Right ventricle myocardium inferior (tissue), 1 donor: ENCODE measurements at regions not wholly inside any gene's neighbourhood (a gene's known extent, or its start where the extent isn't known, plus 50 kb on each side); places are given as distances from the start of the nearest gene placed in this dataset.

Source experiments
- ATAC-seq: fragments of 200-7000 bp; cut with Tn5 transposase; one replicate; pipeline ENCODE4 v1.9.1; 2020; ENCODE audit warnings: mild to moderate bottlenecking, moderate library complexity
- DNase-seq: peaks from one replicate; pipeline ENCODE4 v3.0.0; 2021; ENCODE audit errors: missing footprints
- intact Hi-C: fragments of 100-400 bp; cut with DNase I; formaldehyde crosslinking; loops from one replicate; pipeline ENCODE4 v1.11.0; 2022
- donor health status: DM: no; HTN: yes; CAD: no; lungs with severe emphysema.

DNA sequence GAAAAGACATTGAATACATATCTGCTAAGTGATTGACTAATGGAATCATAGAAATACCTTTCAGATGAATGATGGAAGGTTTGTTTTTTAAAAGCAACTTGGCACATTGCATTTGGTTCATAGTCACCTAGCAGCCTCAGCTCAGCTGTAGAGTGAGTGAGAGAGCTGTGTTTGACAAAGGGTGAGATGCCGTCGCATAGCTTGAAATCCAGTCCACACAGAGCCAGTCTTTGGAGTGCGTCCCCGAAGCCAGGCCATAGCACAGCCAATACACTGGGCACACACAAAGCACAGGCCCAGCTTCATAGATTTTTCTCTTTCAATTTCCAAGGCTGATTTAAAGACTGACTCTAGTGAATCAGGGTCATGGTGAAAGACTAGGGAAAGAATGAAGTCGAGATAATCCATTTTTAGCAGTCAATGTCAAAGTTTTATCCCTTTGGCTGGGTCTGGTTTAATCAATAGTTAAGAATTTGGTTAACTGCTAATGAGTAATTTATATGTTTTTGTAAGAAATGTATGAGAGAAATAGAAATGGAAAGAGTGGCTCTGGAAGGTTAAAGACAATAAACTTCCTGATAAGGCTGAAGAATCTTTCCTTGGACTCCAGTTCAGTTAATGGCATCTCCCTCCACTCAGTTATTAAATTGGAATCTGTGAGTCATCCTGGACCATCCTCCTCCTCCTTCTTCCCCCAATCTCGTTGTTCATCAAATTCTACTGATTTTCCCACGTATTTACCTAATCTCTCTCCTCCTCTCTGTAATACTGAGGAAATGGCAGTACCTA is 101.2 kb upstream of the IRF2BP2 start:
- no peak for ATAC-seq
- intact Hi-C loops, result no loop called here

DNA sequence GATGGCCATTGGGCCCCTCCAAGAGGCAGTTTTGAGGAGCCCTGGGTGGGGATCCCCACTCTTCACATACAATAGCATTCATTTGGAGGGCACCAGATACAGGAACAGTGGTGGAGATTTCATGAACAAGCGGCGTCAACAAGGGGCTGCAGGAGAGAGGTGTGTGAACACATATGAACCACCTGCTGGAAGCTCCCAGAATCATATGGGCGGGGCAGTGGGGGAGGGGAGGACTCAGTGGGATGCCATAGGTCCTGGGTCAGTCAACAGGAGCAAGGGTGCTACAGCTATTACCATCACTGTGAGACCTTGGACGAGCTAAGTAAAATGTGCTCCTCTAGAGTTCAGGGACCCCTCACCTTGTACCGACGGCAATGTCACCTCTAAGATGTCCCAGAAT is 100.4 kb upstream of the IRF2BP2 start:
- DNase-seq (no peak), ATAC-seq (no peak)
- intact Hi-C loops, result no loop called here

More for the DNA sequence above, 101.2 kb upstream of the IRF2BP2 start:
- DNase-seq, result no peak

DNA sequence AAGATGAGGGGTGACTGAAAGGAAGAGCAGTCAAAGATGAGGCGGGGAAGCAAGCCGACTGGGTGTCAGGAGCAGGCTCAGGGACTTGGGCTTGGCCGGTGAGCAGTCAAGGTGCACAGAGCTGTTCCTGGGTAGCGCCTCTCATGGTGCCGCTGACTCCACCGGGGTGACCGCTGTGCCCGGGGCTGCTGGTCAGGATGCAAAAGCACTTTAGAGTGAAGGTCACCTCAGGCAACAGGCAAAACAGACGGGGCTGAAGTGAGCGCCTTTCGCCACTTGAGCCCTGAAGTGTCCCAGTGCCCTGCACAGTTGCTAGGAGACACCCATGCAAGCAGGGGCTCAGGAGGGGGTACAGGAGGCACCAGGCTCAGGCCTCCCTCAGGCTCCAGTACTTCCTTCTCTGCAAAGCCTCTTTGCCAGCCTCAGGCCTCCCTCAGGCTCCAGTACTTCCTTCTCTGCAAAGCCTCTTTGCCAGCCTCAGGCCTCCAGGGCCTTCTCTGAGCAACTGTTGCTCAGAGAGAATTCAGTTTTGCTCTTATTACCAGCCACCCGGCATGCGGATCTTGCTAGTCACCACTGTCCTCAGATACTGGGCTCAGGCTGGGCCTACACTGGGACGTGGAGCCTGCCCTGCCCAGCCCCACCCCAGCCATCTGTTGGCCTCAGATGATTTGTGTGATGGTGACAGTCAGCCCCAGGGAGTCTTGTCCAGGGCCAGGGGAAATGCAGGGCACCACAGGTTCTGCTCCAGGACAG is 99.7 kb upstream of the IRF2BP2 start:
- DNase-seq (peak; percentile 76), ATAC-seq (peak; percentile 89)
- intact Hi-C loops, result no loop called here

DNA sequence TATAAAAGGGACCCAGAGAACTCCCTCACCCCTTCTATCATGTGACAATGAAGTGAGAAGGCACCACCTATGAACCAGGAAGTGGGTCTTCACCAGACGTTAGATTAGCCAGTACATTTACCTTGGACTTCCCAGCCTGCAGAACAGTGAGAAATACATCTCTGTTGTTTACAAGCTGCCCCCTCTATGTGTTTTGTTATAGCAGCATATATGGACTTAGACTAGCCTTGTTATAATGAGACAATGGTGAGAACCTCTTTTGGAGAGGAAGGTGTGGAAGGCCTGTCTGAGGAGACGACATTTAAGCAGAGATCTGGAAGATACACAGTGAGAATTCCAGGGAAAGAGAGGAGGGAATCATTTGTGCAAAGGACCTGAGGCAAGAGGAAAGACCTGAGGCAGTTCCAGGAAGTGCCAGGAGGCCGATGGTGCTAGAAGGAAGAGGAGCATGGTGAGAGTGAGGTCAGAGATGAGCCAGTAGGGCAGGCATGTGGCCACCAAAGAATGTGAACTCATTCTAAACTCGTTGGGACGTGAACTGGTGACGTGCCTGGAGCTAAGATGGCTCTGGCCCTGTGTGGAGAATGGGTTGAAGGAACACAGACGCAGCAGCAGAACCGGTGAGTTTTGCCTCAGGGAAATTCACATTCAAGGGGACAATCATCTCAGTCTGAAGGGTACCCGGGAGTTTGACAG is 98.9 kb upstream of the IRF2BP2 start:
- ATAC-seq (no peak), DNase-seq (no peak)
- intact Hi-C loops, result no loop called here

DNA sequence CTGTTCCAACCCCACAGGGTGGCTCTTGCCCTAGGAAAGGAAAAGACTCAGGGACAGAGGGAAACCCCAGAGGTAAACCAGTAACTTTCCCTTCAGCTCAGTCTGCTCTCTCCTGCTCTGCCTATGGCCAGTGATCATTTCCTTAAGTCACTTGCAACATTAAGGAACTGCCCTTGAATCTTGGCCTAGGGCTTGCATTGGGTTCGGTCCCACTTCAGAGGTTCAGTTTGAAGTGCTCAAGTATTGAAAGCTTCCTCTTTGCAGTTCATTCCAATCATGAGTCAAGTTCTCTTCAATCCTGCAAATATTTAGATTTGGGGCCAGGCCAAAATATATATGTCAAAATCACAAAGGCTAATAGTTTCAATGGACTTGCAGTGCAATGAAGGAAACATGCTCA is 97.7 kb upstream of the IRF2BP2 start:
- intact Hi-C loops, result no loop called here

DNA sequence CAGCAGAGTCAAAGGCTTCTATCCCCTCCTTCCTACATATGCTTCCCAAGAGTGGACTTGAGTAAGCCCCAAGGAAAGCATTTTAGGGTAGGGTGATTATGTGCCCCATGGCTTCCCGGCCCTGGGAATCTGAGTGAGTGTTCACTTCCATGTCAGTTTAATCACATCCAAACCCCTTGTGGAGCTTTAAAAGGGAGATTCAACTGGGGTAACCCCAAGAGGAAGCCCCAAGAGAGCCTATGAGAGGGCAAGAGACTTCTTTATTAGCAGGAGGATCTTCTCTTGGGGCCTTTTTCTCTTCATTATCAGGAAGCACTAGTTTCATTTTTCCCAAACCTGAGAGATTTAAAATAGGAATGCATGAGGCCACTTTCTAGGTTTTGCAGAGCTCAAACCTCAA is 97.0 kb upstream of the IRF2BP2 start:
- ATAC-seq (no peak), DNase-seq (no peak)
- intact Hi-C loops, result no loop called here

More for the DNA sequence above, 97.7 kb upstream of the IRF2BP2 start:
- DNase-seq, result no peak
- ATAC-seq, result no peak

DNA sequence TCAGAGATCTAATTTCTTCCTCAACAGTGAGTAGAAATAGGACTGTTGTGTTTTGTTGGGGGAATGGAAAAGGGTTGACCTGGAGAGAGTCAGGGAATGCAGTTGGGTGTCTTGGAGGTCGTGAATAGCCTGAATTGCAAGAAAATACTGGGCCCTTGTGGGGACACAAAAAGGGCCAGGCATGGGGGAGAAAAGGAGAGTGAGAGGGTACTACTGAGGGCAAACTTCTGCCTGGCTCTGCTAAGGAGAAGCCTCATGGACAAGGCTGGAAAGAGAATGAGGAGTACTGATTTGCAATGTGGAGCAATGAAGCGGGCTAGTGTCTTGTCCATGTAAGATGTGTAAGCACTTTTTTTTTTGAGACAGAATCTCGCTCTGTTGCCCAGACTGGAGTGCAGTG is 96.2 kb upstream of the IRF2BP2 start:
- intact Hi-C loops, result no loop called here
- ATAC-seq (no peak), DNase-seq (no peak)

DNA sequence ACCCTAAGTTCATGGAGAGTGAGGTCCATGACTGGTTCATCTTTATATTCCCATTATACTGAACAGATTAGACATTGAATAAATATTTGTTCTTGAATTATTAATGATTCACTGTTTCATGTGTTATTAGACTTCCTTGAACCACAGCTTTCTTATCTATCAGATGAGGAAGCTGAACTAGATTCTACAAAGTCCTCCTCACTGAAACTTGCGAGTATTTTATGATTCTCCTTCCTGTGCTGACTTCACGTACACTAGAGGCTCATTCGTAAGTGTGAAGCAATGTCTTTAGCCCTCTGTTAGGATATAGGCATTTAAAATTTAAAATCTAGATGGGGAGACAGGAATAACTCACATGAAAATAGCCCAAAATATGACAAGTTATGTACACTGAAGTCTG is 95.6 kb upstream of the IRF2BP2 start:
- intact Hi-C loops, result no loop called here
- ATAC-seq, result no peak
- no peak for DNase-seq

DNA sequence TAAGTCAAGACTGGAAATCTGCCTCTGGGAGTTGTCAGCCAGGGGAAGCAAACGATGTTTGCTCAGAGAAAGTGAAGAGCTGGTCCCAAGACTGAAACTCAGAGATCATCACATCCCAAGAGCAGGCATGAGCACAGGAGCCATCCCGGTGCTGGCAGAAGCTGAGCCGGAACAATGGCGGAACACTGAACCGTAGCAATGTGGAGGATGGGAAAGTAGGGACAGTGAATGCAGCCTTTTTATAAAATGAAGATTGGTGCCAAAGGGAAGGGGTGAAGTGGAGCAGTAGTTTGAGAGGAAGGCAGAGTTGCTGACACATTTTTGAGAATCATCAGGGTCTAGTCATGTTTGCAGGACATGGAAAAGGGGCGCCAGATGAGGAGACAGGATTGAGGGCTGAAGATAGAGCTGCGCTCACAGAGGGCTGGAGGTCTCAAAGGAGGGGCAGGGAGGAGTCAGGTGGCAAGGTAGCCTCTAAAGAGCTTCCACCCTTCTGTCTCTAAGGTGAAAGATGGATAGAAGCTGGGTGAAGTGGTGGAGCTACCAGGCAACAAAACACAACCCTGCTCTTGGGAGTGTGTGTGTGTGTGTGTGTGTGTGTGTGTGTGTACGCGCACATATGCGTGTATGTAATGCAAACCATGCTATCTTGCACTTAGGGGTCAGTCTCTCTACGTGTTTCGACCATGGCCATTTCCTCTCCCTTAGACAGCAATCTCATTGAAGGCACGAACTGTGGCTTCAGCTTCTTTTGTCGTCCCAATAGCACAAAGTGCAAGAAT is 94.3 kb upstream of the IRF2BP2 start:
- intact Hi-C loops, result loop anchor here (5.0 kb wide), 1 partner anchor 92 kb away; the partner anchor contains the start of gene IRF2BP2

DNA sequence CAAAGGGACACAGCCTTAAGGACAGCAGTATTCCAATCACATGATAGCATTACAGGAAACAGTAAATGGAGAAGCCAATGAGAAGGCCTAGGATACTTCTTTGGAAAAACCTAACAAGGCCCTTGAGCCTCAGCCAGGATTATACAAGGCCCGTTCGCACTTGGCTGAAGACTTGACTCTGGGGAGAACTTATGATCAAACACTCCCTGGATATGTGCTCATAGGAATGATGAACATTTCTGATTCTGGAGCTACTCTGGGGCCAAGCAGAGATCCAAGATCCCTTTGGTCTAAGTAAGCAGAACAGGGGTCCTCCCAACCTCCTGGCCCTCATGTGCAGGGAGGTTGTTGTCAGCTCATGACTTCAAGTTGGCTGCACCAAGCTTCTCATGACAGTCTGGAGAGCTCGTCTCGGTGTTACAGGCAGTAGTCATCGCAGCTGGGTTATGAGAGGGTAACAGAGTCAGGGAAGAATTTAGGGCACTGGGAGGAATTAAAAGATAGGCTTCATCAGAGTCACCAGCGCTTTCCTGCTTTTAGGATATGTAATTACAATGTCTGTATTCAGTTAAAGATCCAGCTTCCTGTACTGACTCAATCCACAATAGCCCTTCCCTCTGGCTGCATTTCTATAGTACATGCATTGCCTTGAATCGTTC is 92.5 kb upstream of the IRF2BP2 start:
- intact Hi-C loops, result loop anchor here (5.0 kb wide), 1 partner anchor 90 kb away; the partner anchor contains the start of gene IRF2BP2

More for the DNA sequence above, 94.3 kb upstream of the IRF2BP2 start:
- DNase-seq (no peak), ATAC-seq (no peak)

DNA sequence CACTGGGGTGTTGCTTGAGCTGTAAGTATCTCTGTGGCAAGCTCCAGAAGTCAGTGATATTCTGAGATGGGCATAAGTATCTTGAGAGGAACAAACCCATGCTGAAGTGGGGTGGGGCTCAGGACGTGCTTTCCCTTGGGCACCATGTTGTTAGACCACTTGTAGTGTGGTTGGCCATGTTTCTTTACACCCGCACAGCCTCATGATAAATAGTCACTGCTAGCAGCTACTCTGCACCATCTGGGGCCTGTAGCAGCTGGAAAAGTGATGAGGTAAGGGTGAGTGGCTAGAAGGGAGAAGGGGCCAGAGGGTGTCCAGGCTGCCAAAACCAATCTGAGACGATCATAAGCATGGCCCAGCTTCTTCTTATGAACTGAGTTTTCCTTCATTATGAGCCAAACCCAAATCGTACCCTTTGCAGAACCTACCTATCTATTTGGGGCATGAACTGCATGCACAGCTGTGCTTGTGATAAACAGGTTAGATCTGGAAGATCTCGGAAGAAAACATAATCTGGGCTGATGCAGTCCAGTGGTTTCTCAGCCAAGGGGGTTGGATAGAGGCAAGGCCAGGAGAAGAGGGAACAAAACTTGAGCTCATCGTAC is 91.9 kb upstream of the IRF2BP2 start:
- intact Hi-C loops, result loop anchor here (5.0 kb wide), 1 partner anchor 90 kb away; the partner anchor contains the start of gene IRF2BP2
- DNase-seq (no peak), ATAC-seq (peak; percentile 76)

More for the DNA sequence above, 92.5 kb upstream of the IRF2BP2 start:
- peak; percentile 91 for ATAC-seq
- DNase-seq, result no peak

DNA sequence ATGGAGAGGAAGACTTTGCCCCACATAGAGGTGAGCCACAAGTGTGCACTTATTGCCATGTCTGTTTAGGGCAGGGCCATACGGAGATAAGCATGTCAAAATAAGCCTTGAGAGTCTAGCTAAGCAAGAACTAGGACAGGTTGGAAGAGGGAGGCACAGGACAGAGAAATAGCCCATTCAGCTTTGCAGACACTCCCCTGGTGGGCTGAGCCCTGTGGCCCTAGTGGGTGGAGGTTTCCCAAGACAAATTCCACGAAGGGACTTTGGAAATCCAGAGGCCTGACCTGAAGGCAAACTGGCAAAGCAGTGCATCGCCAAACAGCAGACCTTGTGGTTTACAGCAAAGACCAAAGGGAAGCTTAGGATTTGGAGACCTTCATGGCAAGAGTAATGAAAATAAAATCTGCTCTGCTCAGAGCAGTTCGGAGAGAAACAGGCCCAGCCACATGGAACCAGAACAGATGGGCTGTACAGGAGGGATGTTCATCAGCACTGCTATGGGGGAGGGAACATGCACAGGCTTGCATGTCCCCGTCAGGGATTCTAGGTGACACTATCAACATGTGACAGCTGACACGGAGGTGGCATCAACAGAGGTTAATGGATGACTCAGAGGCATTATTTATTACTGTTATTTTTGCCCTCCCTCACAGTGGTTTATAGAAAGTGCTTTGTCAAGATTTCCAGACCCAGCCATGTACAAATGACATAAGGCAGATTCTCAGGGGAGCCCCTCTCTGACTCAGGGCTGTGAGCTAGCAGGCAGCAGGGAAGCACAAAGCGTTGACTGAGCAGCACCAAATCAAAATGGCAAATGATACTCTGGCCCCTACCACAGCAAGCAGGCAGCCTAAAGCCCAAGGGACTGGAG is 90.1 kb upstream of the IRF2BP2 start:
- DNase-seq, result no peak
- no peak for ATAC-seq
- intact Hi-C loops, result loop anchor here (5.0 kb wide), 1 partner anchor 88 kb away; the partner anchor contains the start of gene IRF2BP2

DNA sequence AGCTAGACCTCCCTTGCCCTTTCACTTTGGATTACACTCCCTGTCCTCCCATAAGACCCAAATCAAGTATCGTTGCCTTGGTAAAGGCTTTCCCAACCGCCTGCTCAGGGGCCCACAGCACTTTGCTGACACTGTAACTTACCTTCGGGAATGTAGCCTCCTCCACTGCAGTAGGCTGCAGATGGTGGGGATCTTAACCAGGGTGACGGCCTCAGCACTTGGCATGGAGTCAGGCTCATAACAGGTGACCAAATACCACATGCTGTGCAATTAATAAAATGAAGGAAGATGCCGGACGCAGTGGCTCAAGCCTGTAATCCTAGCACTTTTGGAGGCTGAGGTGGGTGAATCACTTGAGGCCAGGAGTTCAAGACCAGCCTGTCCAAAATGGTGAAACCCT is 88.7 kb upstream of the IRF2BP2 start:
- ATAC-seq (no peak), DNase-seq (no peak)
- intact Hi-C loops, result no loop called here

DNA sequence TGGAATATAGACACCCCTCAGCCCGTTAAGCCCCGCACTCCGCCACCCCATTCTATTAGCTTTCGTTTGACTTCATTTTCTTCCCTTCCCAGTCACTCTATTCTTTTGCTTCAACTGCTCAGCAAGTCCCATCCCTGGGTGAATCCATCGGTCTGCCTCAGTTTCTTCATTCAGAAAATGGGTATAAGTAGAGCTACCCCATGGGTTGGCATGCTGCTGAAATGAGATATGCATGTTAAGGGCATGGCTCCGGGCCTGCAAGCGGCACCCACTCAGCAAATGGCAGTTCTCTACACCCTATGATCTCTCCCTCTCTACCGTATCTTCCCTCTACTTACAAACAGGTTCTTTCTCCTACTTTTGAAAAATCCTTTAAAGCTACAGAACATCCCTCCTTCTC is 87.8 kb upstream of the IRF2BP2 start:
- intact Hi-C loops, result no loop called here
- DNase-seq, result no peak
- ATAC-seq, result no peak

DNA sequence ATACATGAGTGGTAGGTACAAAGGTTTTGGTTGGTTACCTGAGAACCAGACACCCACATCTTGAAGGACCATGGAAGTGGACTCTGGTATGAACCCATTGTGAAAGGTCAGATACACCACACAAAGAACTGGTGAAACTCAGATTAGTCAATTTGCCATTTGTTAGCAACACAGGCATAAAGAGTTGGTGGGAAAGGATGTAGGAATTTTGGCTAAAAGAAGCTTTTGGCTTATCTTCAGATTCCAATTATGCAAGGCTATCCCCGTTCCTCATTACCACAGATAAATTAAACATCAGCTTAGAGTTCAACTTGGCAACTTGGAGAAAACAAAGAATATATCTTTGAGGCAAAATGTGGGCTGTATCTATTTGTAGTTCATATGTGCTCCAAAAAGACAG is 87.0 kb upstream of the IRF2BP2 start:
- DNase-seq (no peak), ATAC-seq (no peak)
- intact Hi-C loops, result no loop called here

DNA sequence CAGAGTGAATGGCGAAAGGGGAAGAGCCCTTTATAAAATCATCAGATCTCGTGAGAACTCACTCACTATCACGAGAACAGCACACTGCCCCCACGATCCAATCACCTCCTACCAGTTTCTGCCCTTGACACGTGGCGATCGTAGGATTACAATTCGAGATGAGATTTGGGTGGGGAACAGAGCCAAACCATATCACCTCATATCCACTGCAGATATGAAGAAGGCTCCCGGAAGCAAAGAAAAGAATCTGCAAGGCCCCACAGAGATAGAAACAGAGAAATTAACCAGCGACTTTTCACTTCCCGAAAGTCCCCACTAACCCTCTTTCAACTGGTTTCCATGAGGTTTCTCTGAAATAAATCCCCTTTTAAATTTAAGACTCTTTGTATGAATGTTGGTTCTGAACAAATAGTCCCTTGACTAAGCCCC is 86.2 kb upstream of the IRF2BP2 start:
- intact Hi-C loops, result no loop called here
- no peak for ATAC-seq
- DNase-seq, result no peak

DNA sequence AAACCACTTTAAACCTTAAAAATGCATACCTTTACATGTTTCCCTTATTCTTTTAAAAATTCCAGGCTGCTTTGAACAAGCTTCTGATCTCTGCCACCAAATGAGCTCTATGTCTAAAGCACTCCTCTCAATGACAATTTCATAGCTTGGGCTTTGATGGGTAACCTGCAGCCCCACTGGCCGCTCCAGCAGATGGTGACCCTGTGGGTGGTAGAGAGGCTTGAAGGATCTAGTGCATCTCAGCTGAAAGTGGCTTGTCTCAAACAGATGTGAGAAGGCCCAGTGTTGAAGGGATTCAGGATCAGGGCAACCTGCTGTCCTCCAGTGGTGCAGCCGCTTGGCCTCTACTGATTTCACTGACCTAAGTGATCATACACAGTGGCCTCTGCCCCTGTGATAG is 84.7 kb upstream of the IRF2BP2 start:
- DNase-seq, result no peak
- ATAC-seq, result no peak
- intact Hi-C loops, result no loop called here
